GM19463 (cell line): ENCODE measurements at regions not wholly inside any gene's neighbourhood (a gene's known extent, or its start where the extent isn't known, plus 50 kb on each side); places are given as distances from the start of the nearest gene placed in this dataset.
"Not testable (repeated sequence)": the region's sequence is repeated elsewhere in the genome, so short reads cannot be mapped to it uniquely, and the experiment has no call there.

Experiments
- ATAC-seq: cut with Tn5 transposase; IDR thresholded peaks from one replicate; pipeline ENCODE4 v1.9.1; 2021; ENCODE audit warnings: mild to moderate bottlenecking, moderate library complexity; ENCODE audit not compliant: unreplicated experiment

DNA sequence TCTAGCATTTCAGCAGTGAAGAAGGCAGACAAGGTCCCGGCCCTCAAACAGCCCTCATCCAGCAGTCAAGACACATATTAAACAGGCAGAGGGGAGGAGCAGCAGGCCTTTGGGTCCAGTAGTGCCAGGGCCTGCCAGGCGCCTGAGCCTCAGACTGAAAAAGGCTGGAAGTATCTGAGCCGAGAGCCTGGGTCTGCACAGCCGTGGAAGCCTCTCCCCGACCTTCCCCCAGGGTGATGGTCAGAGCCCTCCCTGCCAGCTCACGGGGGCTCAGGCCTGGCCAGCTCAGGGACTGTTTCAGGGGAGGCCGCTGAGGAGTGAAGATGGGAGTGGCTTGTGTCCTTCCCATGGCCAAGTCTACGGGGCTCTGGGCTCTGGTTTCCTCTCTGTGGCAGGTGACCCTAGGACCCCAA is 565.2 kb downstream of the PTPRU start:
- no peak for ATAC-seq

- no peak for ATAC-seq
Measured at GRCh38 chr1:29801003-29801402, 564.7 kb downstream of the PTPRU start.

- no peak for ATAC-seq
Measured at GRCh38 chr1:29800522-29800956, 564.2 kb downstream of the PTPRU start.

DNA sequence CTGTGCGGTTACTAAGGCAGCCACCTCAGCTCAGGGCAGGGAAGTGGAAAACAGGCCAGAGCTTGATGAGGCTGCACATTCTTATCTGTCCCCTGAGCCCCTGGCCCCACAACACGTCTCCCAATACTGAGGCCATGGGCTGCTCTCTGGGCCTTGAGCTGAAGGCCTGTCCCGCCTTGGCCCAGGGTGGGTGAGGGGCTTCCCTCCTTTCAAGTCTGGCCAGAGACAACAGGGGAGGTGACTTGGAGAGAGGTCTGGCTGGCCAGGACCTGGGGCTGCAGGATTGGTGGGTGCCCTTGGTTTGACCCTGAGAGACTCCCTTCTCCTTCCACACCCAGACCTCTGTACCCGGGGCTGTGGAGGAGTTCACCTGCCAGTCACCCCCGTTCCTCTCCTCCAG is 563.8 kb downstream of the PTPRU start:
- ATAC-seq: no peak

- ATAC-seq: no peak
Measured at GRCh38 chr1:29798699-29799566, 562.6 kb downstream of the PTPRU start.

GRCh38 chr1:29797125-29797524 is 560.8 kb downstream of the PTPRU start:
- ATAC-seq: not testable (repeated sequence)

DNA sequence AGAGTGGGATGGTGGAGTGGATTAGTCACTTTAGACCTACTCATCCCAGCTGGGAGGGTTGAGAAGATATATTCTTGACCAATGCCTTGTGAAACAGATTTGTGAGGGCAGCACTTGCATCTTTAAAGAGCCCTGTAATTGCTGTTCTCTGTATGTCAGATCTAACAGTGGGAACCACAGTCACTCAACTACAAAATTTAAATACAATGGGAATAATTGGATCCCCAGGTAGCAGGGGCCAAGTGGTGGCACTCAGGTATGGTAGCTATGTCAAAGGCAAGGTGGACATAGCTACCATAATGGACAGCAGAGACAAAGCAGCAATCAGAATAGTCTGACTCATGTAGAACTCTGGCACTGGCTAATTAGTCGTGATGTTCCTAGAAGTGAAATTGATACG is 559.6 kb downstream of the PTPRU start:
- not testable (repeated sequence) for ATAC-seq

GRCh38 chr1:29793653-29794348 is 557.5 kb downstream of the PTPRU start:
- ATAC-seq: no peak

GRCh38 chr1:29793101-29793546 is 556.8 kb downstream of the PTPRU start:
- no peak for ATAC-seq

DNA sequence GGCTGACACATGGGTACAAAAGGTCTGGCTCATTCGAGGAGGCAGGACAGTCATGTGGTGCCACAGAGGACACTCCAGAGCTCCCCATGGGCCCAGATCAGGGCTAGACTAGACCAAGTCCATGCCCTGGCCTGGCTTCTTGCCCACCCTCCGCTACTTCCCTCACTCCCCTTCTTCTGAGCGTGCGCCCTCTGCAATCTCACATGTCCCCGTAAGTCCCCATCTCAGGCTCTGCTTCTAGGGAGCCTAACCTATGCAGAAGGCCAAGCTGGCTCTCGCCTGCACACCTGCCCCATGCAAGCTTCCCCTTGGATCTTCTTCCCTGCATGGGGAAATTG is 553.6 kb downstream of the PTPRU start:
- ATAC-seq: no peak

- ATAC-seq: no peak
Measured at GRCh38 chr1:29789221-29789909, 553.0 kb downstream of the PTPRU start.

GRCh38 chr1:29786791-29787732 is 550.7 kb downstream of the PTPRU start:
- ATAC-seq: no peak

GRCh38 chr1:29786195-29786594 is 549.9 kb downstream of the PTPRU start:
- ATAC-seq: no peak

DNA sequence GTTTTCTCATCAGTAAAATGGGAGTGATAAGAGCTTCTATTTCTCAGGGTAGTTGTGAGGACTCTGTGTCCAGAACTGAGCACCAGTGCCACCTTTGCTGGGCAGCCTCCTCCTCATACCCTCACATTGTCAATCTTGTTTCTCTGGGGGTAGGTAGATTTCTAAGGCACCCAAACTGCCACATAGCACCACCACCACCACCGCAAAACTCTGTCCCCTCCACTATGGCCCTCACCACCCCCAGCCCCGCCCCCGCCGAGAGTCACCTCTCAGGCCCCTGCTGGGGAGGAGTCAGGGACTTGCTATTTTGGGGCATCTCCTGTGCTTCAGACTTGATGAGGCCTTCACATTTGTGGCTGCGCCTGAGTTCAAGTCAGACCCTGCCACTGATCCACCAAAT is 549.2 kb downstream of the PTPRU start:
- no peak for ATAC-seq

DNA sequence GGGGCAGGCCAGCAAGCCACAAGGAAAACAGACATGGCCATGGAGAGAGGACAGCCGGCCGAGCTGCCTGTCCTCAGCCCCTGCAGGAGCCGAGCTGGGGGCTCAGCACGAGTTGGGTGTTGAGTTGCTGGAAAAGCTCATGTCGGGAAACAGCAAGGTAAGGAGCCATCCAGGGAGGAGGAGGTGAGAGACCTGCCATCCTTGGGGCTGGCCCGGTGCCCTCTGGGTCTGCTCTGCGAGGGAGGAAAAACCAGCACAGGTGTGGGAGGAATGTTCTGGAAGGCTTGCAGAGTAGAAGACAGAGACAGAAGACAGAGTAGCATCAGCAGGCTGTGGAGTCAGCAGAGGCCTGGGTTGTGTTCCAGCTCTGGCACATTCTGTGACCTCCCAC is 548.8 kb downstream of the PTPRU start:
- ATAC-seq: no peak

GRCh38 chr1:29784276-29785136 is 548.2 kb downstream of the PTPRU start:
- ATAC-seq: no peak

- no peak for ATAC-seq
Measured at GRCh38 chr1:29783508-29784275, 547.4 kb downstream of the PTPRU start.

DNA sequence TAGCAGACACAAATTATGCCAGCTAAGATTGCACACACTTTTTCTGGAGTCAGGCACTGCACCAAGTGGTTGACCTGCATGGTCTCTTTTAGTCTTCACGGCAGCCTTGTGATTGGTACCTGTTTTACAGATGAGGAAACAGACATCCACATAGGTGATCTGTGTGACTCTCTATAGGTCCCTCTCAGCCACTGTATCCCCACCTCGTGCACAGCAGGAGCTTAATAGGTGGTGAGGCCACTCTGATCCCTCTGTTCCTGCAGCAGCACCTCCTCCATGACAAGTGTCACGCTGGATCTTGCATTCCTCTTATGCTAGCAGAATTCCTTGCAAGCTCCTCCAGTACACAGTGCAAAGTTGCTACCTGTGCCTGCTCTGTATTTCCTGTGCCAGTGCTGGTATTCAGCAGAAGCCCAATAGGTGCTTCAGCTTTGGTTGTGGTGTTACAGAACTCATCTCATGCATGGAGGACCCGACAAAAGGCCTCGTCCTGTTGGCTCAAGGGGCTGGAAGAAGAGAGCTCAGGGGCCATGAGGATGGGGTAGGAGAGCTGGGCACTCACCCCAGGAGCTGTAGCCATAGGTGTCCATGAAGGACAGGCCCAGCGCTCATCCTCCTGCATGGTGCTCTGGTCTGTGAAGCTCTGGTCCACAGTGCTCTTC is 546.7 kb downstream of the PTPRU start:
- ATAC-seq: no peak
